GM21423 (cell line): ENCODE measurements at regions not wholly inside any gene's neighbourhood (a gene's known extent, or its start where the extent isn't known, plus 50 kb on each side); places are given as distances from the start of the nearest gene placed in this dataset.
"Not testable (repeated sequence)": the region's sequence is repeated elsewhere in the genome, so short reads cannot be mapped to it uniquely, and the experiment has no call there.

Experiments used
- ATAC-seq: cut with Tn5 transposase; IDR thresholded peaks from one replicate; pipeline ENCODE4 v1.9.1; 2021; ENCODE audit warnings: mild to moderate bottlenecking, moderate library complexity; ENCODE audit not compliant: unreplicated experiment

- not testable (repeated sequence) for ATAC-seq
Measured at GRCh38 chr11:134851503-134852224, 439.6 kb upstream of the B3GAT1 start.

GRCh38 chr11:134850566-134850965, 438.5 kb upstream of the B3GAT1 start:
- no peak for ATAC-seq

GRCh38 chr11:134849833-134850232, 437.8 kb upstream of the B3GAT1 start:
- ATAC-seq, result no peak

- ATAC-seq, result no peak
Measured at GRCh38 chr11:134847083-134847715, 435.2 kb upstream of the B3GAT1 start.

- no peak for ATAC-seq
Measured at GRCh38 chr11:134846328-134847082, 434.5 kb upstream of the B3GAT1 start.

- no peak for ATAC-seq
Measured at GRCh38 chr11:134845474-134846327, 433.7 kb upstream of the B3GAT1 start.

GRCh38 chr11:134844838-134845237, 432.8 kb upstream of the B3GAT1 start:
- no peak for ATAC-seq

- no peak for ATAC-seq
Measured at GRCh38 chr11:134843735-134844134, 431.7 kb upstream of the B3GAT1 start.

GRCh38 chr11:134843020-134843419, 431.0 kb upstream of the B3GAT1 start:
- no peak for ATAC-seq

- ATAC-seq, result no peak
Measured at GRCh38 chr11:134841972-134842371, 429.9 kb upstream of the B3GAT1 start.

- ATAC-seq, result no peak
Measured at GRCh38 chr11:134841411-134841810, 429.4 kb upstream of the B3GAT1 start.

GRCh38 chr11:134840945-134841344, 428.9 kb upstream of the B3GAT1 start:
- ATAC-seq, result no peak

GRCh38 chr11:134840165-134840564, 428.1 kb upstream of the B3GAT1 start:
- not testable (repeated sequence) for ATAC-seq

- no peak for ATAC-seq
Measured at GRCh38 chr11:134838708-134839107, 426.7 kb upstream of the B3GAT1 start.

GRCh38 chr11:134837887-134838232, 425.8 kb upstream of the B3GAT1 start:
- no peak for ATAC-seq

- ATAC-seq, result no peak
Measured at GRCh38 chr11:134837166-134837886, 425.3 kb upstream of the B3GAT1 start.

- no peak for ATAC-seq
Measured at GRCh38 chr11:134836561-134836960, 424.5 kb upstream of the B3GAT1 start.

- no peak for ATAC-seq
Measured at GRCh38 chr11:134835561-134835960, 423.5 kb upstream of the B3GAT1 start.

GRCh38 chr11:134830312-134830711, 418.3 kb upstream of the B3GAT1 start:
- ATAC-seq, result no peak

- ATAC-seq, result no peak
Measured at GRCh38 chr11:134823970-134824369, 411.9 kb upstream of the B3GAT1 start.
